Medulla oblongata (tissue), 1 donor: ENCODE measurements at regions not wholly inside any gene's neighbourhood (a gene's known extent, or its start where the extent isn't known, plus 50 kb on each side); places are given as distances from the start of the nearest gene placed in this dataset.
"Not testable (repeated sequence)": the region's sequence is repeated elsewhere in the genome, so short reads cannot be mapped to it uniquely, and the experiment has no call there.

Experiments used
- DNase-seq: peaks from one replicate; pipeline ENCODE4 v3.0.0-alpha.2; 2015; ENCODE audit errors: extremely low spot score

GRCh38 chr12:131475012-131475411, 235.9 kb upstream of the SFSWAP start:
- DNase-seq: not testable (repeated sequence)

- no peak for DNase-seq
These were observed 233.3 kb upstream of the SFSWAP start for GRCh38 chr12:131477613-131478012.

DNA sequence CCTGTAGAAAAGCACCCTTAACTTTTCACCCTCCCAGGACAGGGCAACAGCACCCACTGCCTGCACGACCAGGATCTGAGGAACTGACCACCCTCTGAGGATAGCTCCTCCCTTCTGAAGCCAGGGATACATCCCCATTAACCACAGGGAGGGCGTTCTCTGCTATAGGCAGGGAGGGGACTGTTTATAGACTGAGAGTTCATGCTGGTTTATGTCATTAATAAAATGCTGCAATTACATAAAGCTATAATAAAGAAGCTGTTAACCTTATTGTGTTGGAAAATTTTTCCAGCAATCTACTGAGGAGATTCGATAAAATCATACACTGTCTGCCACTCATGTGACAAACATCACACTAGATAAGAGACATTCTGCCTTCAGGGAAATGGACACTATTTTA, 232.4 kb upstream of the SFSWAP start:
- DNase-seq: no peak

DNA sequence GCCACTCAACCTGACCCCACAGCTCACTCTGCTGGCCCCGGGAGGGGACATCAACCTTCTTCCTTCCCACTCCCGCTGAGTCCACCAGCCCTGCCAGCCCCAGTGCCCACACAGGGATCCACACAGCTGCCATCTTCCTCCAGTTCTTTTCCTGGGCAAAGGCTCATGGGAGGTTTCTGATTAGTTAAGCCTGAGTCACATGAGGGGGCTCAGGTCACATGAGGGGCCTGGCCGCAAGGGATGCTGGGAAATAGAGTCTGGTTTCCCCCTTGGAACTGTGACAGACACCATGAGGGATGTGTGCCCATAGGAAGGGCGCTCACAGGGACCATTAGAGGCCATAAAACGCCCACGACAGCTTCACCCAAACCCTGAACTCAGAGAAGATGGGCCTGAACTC, 228.7 kb upstream of the SFSWAP start:
- no peak for DNase-seq

DNA sequence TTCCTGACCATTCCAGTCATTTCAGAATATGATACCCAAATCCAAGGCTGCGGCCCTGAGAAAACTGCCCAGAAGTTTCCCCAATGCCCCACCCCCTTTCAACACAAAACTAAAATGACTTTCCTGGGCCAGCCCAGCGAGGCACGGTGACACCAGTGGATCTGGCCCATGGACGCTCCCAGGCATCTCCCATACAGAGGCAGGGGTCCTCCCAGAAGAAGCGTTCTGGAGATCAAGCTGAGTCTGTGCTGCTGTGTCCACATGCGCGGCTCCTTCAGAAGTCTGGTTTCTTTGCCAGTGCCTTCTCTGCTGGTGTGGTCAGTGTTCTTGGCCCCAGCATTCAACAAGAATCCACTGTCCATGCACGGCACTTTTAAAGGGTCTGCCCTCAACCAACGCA, 228.2 kb upstream of the SFSWAP start:
- DNase-seq: no peak

GRCh38 chr12:131486451-131487230, 224.2 kb upstream of the SFSWAP start:
- no peak for DNase-seq

DNA sequence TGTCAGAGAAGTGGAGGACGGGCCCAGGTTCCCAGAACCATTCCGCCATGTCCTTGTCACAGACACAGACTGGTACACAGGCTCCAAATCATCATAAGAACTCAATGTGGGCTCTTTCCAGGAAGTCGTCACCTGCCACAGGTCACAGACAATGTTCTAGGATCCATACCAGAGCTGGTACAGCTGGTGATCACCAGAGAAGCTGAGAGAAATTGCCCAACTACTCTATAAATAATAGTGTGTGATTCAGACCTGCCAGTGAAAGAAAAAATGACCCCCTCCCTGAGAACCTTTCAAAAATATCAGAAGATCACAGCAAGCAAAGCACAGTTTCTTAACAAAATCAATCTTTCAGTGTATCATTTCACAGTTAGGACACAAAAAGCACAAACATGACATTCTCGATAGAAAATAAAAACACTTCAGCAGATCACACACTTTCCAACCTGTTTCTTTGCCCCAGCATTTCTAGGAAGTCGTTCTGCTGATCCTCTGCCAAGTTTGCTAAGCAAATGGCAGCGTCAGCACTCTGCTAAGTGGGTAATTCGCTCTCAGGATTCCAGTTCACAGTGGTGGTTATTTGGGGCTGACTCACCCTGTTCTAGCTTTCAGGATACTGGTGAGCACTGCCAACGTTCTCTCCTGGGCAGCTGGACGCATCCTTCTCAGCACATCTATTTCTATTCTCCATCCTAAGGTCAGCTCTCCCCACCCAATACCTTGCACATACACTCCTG, 223.3 kb upstream of the SFSWAP start:
- DNase-seq: peak; percentile 72

GRCh38 chr12:131489718-131490117, 221.2 kb upstream of the SFSWAP start:
- DNase-seq: no peak

GRCh38 chr12:131491155-131491554, 219.7 kb upstream of the SFSWAP start:
- no peak for DNase-seq

DNA sequence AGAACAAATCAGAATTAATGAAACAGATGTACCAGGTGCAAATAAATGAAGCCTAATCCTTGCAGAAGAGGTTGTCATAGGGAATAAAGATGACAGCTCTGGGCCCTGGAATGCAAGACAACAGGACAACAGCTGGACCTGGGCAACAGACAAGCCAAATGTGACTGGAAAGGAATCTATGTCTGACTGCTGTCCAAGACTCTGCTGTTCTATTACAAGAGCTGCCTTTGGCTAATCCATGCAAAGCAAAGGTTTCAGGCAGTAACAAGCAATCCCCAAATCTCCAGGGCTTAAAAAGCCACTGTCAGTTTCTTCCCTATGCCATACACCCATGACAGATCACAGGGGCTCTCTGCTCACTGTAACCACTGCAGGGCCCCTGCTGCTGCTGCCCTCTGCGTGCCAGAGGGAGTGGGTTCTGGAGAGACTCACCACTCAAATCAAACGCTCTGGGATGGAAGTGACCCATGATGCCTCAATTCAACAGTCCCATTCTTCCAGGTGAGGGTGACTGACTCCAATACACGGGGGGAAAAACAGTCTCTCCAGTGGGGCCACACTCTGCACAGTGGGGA, 218.9 kb upstream of the SFSWAP start:
- no peak for DNase-seq

DNA sequence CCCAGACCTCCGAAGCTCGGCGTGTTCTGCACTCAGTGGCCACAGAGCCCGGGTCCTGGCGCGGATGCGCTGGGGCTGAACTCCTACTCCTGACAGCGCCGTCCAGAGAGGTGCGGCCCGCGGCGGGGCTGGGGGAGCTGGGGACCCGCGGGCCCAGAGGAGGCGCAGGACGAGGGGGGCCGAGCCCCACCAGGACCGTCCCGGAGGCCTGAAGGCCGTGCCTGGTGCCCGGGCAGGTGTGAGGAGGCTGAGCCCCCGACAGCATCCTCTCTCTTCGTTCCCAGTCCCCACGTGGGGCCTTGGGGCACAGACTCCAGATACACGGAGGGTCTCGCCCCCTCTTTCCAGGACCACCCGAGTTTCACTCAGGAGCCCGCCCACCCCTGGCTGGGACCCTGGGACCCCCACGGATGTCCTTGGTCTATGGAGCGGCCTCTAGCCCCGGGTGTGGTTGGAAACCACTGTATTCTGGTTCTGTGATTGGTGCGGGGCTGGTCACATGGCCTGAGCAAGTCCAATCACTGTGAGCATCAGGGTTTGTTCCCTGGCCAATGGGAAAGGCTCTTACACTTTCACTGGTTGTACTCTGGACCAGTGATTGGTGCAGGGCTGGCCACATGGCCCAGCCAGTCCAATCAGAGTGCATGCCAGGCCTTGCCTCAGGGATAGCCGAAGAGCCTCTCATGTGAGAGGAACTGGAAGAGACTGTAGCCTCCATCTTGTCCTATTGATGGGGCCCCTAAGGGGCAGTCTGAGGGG, 217.6 kb upstream of the SFSWAP start:
- no peak for DNase-seq

DNA sequence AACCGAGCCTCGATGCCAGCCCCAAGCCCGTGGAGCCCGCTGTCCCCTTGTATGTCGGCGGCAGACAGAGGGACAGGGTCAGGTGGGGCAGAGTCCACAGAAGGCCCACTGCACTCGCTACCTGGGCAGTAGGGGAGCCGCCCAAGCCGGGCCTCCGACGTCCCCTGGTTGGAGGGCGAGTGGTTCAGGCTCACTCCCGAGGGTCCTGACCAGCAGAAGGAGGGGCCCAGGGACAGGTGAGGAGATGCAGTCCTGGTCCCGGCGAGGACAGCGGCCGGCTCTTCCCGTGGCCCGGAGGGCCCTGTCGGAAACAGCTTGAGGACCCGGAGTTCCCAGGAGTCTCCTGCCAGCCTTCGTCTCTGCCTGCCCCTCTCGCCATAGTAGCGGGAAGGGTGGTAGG, 216.7 kb upstream of the SFSWAP start:
- DNase-seq: no peak

GRCh38 chr12:131494741-131495524, 216.0 kb upstream of the SFSWAP start:
- no peak for DNase-seq

- DNase-seq: no peak
These were observed 212.9 kb upstream of the SFSWAP start for GRCh38 chr12:131497966-131498365.

DNA sequence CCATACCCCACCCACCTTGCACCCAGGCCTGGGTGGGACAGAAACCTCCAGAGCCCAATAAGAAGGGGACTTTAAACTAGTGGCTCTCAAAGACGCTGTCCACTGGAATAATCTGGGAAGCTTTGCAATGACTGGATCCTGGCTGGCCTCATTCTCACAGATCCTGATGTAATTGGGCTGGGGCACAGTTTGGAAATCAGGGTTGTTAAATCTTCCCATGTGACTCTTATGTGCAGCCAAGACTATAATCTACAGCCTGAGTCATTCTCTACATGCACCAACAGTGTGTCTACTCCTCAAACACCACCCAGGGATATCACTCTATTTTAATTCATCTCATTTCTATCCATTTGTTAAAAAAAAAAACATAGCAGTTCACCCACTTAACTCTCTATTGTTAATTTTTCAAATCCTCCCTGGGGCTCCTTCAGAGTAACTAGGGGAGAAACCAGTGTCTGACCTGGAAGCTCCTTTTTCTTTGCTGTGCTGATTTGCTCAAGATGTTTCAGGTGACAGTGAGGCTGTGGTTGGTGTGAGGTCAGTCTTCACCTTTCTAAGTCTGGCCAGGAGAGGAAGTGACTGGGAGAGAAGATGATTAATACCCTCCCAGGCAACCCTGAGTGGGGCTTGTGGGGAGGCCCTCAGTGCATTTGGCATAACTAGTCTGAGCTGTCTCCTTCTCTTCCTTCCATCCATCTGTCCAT, 211.6 kb upstream of the SFSWAP start:
- no peak for DNase-seq

GRCh38 chr12:131499864-131500190, 211.1 kb upstream of the SFSWAP start:
- no peak for DNase-seq

GRCh38 chr12:131500564-131500963, 210.3 kb upstream of the SFSWAP start:
- no peak for DNase-seq

GRCh38 chr12:131505561-131505960, 205.3 kb upstream of the SFSWAP start:
- DNase-seq: no peak

GRCh38 chr12:131506426-131506825, 204.5 kb upstream of the SFSWAP start:
- DNase-seq: no peak

GRCh38 chr12:131507094-131507493, 203.8 kb upstream of the SFSWAP start:
- DNase-seq: no peak

- DNase-seq: no peak
These were observed 203.0 kb upstream of the SFSWAP start for GRCh38 chr12:131507881-131508280.
